ENCODE measurements at regions not wholly inside any gene's neighbourhood (a gene's known extent, or its start where the extent isn't known, plus 50 kb on each side); places are given as distances from the start of the nearest gene placed in this dataset.

- ATAC-seq (ENCODE audit: low read depth) (no peak), DNase-seq (no peak)
- Histone ChIP-seq H3K4me1 (ENCODE audit: control insufficient read depth in 2 of 2, insufficient read depth in 2 of 2, low read length in 2 of 2) (no peaks in the 10 kb centered on the region), H3K27me3 (replicated peaks in 1 of 4; ENCODE audit: control extremely low read depth in 1 of 4, control insufficient read depth in 3 of 4, insufficient read depth in 4 of 4, low read length in 3 of 4) (no peaks in the 10 kb centered on the region), H3K4me3 (ENCODE audit: control extremely low read depth in 1 of 5, extremely low read depth in 1 of 5, insufficient read depth in 1 of 5, low read depth in 2 of 5, low read length in 4 of 5) (no peak overlapping the region), H2AFZ (ENCODE audit: insufficient read depth, low read depth, low read length, poor library complexity, severe bottlenecking) (no peak overlapping the region), H3K36me3 (replicated peaks in 1 of 2; ENCODE audit: control extremely low read depth in 1 of 2, control insufficient read depth in 1 of 2, extremely low read depth in 1 of 2, insufficient read depth in 2 of 2, low read length in 1 of 2) (no peaks in the 10 kb centered on the region), H4K20me1 (ENCODE audit: control insufficient read depth, insufficient read depth, low read length, poor library complexity, severe bottlenecking) (no peaks in the 10 kb centered on the region), H3K9me3 (ENCODE audit: control extremely low read depth in 1 of 3, control insufficient read depth in 2 of 3, insufficient read depth in 1 of 3, low read length in 2 of 3) (no peaks in the 10 kb centered on the region), H3K27ac (ENCODE audit: low read length in 2 of 2) (no peak overlapping the region), H3K4me2 (replicated peaks; ENCODE audit: low read depth, low read length, poor library complexity, severe bottlenecking) (no peak overlapping the region), H3K79me2 (ENCODE audit: control insufficient read depth, insufficient read depth, low read length) (no peaks in the 10 kb centered on the region), H3K9ac (ENCODE audit: low read length) (no peak overlapping the region)
- intact Hi-C loops (cut with micrococcal nuclease) = no loop called here
- ChIA-PET CTCF (no interaction called here), POLR2A (no interaction called here)
- no peaks in the 10 kb centered on the region for H3K27me3 Mint-ChIP-seq
- WGBS (ENCODE audit: insufficient coverage) = no CpG with 5 or more reads among the region's 1 CpG
- no peaks in the 10 kb centered on the region for H3K9me3 Mint-ChIP-seq (ENCODE audit: insufficient read depth)
- H3K27ac Mint-ChIP-seq = no peak overlapping the region
- no peak overlapping the region for H3K4me3 Mint-ChIP-seq
- H3K4me1 Mint-ChIP-seq = no peaks in the 10 kb centered on the region
- no peak for TF ChIP-seq CTCF (IDR thresholded peaks at IDR 0.05)
- no peak for TF ChIP-seq EZH2 (IDR thresholded peaks at IDR 0.05; ENCODE audit: borderline replicate concordance, insufficient read depth, low read depth, low read length, poor library complexity, severe bottlenecking)
Measured at GRCh38 chr7:46979439-46979838, 602.5 kb downstream of the TNS3 start.

- Mint-ChIP-seq H3K9me3 (ENCODE audit: insufficient read depth) (no peaks in the 10 kb centered on the region), H3K27ac (no peak overlapping the region), H3K4me3 (no peak overlapping the region), H3K27me3 (no peaks in the 10 kb centered on the region), H3K4me1 (no peaks in the 10 kb centered on the region)
- intact Hi-C loops (cut with micrococcal nuclease) = no loop called here
- no peaks in the 10 kb centered on the region for H3K36me3 ChIP-seq (replicated peaks in 1 of 2; ENCODE audit: control extremely low read depth in 1 of 2, control insufficient read depth in 1 of 2, extremely low read depth in 1 of 2, insufficient read depth in 2 of 2, low read length in 1 of 2)
- no peaks in the 10 kb centered on the region for H3K27me3 ChIP-seq (replicated peaks in 1 of 4; ENCODE audit: control extremely low read depth in 1 of 4, control insufficient read depth in 3 of 4, insufficient read depth in 4 of 4, low read length in 3 of 4)
- no peak overlapping the region for H3K4me3 ChIP-seq (ENCODE audit: control extremely low read depth in 1 of 5, extremely low read depth in 1 of 5, insufficient read depth in 1 of 5, low read depth in 2 of 5, low read length in 4 of 5)
- H3K27ac ChIP-seq (ENCODE audit: low read length in 2 of 2) = no peak overlapping the region
- DNase-seq (no peak), ATAC-seq (ENCODE audit: low read depth) (no peak)
- 75% methylated on average over 2 of the region's 2 CpGs for WGBS (ENCODE audit: insufficient coverage)
- no peaks in the 10 kb centered on the region for H3K9me3 ChIP-seq (ENCODE audit: control extremely low read depth in 1 of 3, control insufficient read depth in 2 of 3, insufficient read depth in 1 of 3, low read length in 2 of 3)
- no peak overlapping the region for H3K9ac ChIP-seq (ENCODE audit: low read length)
- H3K4me2 ChIP-seq (replicated peaks; ENCODE audit: low read depth, low read length, poor library complexity, severe bottlenecking) = no peak overlapping the region
- TF ChIP-seq EZH2 (IDR thresholded peaks at IDR 0.05; ENCODE audit: borderline replicate concordance, insufficient read depth, low read depth, low read length, poor library complexity, severe bottlenecking) (no peak), CTCF (IDR thresholded peaks at IDR 0.05) (no peak)
- H2AFZ ChIP-seq (ENCODE audit: insufficient read depth, low read depth, low read length, poor library complexity, severe bottlenecking) = no peak overlapping the region
- H3K79me2 ChIP-seq (ENCODE audit: control insufficient read depth, insufficient read depth, low read length) = no peaks in the 10 kb centered on the region
- ChIA-PET POLR2A (no interaction called here), CTCF (no interaction called here)
- H4K20me1 ChIP-seq (ENCODE audit: control insufficient read depth, insufficient read depth, low read length, poor library complexity, severe bottlenecking) = no peaks in the 10 kb centered on the region
- H3K4me1 ChIP-seq (ENCODE audit: control insufficient read depth in 2 of 2, insufficient read depth in 2 of 2, low read length in 2 of 2) = no peaks in the 10 kb centered on the region
Measured at GRCh38 chr7:46975493-46975892, 606.4 kb downstream of the TNS3 start.
